ENCODE measurements at regions not wholly inside any gene's neighbourhood (a gene's known extent, or its start where the extent isn't known, plus 50 kb on each side); places are given as distances from the start of the nearest gene placed in this dataset.
"Not testable (repeated sequence)": the region's sequence is repeated elsewhere in the genome, so short reads cannot be mapped to it uniquely, and the experiment has no call there.

DNA sequence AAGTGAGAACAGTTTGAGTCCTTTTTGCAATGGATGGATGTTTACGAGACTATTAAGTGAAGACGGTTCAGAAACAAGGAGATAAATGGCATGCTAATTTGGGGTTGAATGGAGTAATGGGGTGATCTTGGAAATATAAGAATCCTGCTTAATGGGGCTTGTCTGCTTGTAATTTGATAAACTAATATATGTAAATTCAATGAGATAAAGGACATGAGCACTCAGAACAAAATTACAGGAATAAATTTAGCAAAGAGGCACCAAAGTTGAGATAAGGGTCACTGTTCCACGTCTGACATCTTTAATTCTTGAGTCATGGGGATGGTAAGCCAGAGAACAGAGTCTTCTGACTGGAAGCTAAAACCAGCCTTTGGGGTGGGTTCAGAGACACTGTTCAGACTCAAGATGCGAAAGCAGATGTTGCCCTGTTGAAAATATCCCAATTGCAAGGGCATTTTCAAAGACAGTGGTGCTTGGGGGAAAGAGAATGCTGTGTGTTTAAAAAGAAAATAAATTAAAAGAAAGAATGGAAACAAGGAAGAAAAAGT, 67.8 kb upstream of the CHRNB4 start:
- in situ Hi-C loops (cut with MboI; ENCODE audit: low sequenced_read_pairs in 4 of 4) (loop anchor here in 2 of 4 donors (5.0 kb wide), 1 partner anchor 91 kb away; no protein-coding TSS in a partner anchor), intact Hi-C loops (cut with DNase I; ENCODE audit: low total_unique reads) (loop anchor here (1.0 kb wide), 2 partner anchors 70 to 90 kb away; no protein-coding TSS in a partner anchor)
- no peaks in the 10 kb centered on the region for H3K9me3 ChIP-seq
- H3K27me3 ChIP-seq, result no peaks in the 10 kb centered on the region
- H3K4me1 ChIP-seq, result no peaks in the 10 kb centered on the region
- H3K27ac ChIP-seq, result no peak overlapping the region
- DNase-seq, result no peak
- H3K4me3 ChIP-seq, result no peak overlapping the region
- ATAC-seq, result no peak
- H3K36me3 ChIP-seq, result no peaks in the 10 kb centered on the region
- no peak for TF ChIP-seq CTCF (IDR thresholded peaks at IDR 0.05 in 4 of 5, conservative IDR thresholded peaks at IDR 0.05 in 1 of 5)
- TF ChIP-seq POLR2A (IDR thresholded peaks at IDR 0.05), result no peak

GRCh38 chr15:78706481-78707235, 65.6 kb upstream of the CHRNB4 start:
- in situ Hi-C loops (cut with MboI; ENCODE audit: low sequenced_read_pairs in 4 of 4), result loop anchor here in 2 of 4 donors (5.0 kb wide), 1 partner anchor 89 kb away; no protein-coding TSS in a partner anchor
- not testable (repeated sequence) for ATAC-seq

DNA sequence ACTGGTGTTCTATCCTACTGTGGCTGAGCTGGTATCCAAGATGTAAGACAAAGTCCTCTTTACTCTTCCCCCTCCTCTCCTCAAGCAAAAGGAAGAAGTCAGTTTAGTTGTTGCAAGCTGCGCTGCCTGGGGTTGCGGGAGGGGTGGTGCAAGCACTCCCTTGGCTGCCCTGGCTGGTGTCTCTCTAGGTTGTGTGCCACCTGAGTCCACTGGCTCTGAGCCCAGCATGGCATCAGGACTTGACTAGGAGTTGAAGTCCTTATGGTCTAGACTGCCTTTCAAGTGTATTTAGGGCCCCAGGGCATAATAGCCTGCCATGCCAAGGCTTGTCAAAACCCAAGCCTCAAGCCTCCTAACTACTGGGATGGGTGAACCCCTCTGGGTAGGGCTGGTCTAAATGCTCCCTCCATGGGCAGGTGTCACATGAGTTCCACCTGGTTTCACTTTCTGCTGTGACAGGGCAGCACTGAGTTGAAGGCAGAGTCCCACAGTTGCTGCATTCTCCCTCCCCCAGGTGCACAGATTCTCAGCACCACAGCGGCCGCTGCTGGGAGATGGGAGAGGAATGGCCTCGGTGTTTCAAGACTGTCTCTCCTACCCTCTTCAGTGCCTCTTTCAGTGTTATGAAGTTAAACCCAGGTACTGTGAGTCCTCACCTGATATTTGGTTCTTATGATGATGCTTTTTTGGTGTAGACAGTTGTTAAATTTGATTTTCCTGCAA, 62.5 kb upstream of the CHRNB4 start:
- H3K27me3 ChIP-seq; H3K4me1 ChIP-seq; H3K4me3 ChIP-seq; H3K27ac ChIP-seq; H3K9me3 ChIP-seq; in situ Hi-C loops (cut with MboI; ENCODE audit: low sequenced_read_pairs in 4 of 4); ATAC-seq; H3K36me3 ChIP-seq; intact Hi-C loops (cut with DNase I; ENCODE audit: low total_unique reads); DNase-seq: not testable (repeated sequence)

More at GRCh38 chr15:78706481-78707235, 65.6 kb upstream of the CHRNB4 start:
- intact Hi-C loops (cut with DNase I; ENCODE audit: low total_unique reads); H3K4me1 ChIP-seq; H3K27ac ChIP-seq; DNase-seq; H3K9me3 ChIP-seq; H3K4me3 ChIP-seq; H3K27me3 ChIP-seq; H3K36me3 ChIP-seq: not testable (repeated sequence)

DNA sequence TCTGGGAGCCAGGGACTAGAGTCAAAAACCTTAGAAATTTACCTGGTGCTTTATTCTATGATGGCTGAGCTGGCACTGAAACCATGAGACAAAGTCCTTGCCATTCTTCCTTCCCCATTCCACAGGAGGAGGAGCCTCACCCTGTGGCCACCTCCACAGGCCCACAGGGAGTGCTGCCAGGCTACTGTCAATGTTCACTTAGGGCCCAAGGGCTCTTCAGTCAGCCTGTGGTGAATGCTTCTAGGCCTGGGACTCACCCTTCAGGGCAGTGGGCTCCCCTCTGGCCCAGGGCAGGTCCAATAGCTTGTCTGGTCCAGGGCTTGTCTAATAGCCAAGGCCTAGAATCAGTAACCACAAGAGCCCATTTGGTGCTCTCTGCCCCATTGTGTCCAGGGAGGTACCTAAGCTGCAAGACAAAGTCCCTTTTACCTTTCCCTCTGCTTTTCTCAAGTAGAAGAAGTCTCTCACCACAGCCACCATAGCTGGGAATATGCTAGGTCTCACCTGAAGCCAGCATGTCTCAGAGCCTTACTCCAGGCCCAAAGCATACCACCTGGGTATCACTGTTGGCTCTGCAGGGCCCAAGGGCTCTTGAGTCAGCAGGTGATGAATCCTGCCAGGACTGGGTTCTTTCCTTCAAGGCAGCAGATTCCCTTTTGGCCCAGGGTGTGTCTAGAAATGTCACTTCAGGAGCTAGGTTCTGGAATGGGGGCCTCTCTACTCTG, 61.8 kb upstream of the CHRNB4 start:
- no peak for DNase-seq
- Histone ChIP-seq H3K27me3 (no peaks in the 10 kb centered on the region), H3K9me3 (no peaks in the 10 kb centered on the region), H3K27ac (no peak overlapping the region), H3K4me3 (no peak overlapping the region), H3K36me3 (no peaks in the 10 kb centered on the region), H3K4me1 (no peaks in the 10 kb centered on the region)
- intact Hi-C loops (cut with DNase I; ENCODE audit: low total_unique reads) (no loop called here), in situ Hi-C loops (cut with MboI; ENCODE audit: low sequenced_read_pairs in 4 of 4) (no loop called here)
- ATAC-seq, result no peak
- TF ChIP-seq POLR2A (IDR thresholded peaks at IDR 0.05) (no peak), CTCF (IDR thresholded peaks at IDR 0.05 in 4 of 5, conservative IDR thresholded peaks at IDR 0.05 in 1 of 5) (no peak)

GRCh38 chr15:78697449-78697848, 56.4 kb upstream of the CHRNB4 start:
- intact Hi-C loops (cut with DNase I; ENCODE audit: low total_unique reads) (no loop called here), in situ Hi-C loops (cut with MboI; ENCODE audit: low sequenced_read_pairs in 4 of 4) (loop anchor here in 1 of 4 donors (10.0 kb wide), 1 partner anchor 73 kb away; the partner anchor contains the start of gene CHRNA3)
- TF ChIP-seq CTCF (IDR thresholded peaks at IDR 0.05 in 4 of 5, conservative IDR thresholded peaks at IDR 0.05 in 1 of 5) (no peak), POLR2A (IDR thresholded peaks at IDR 0.05) (no peak)
- ATAC-seq (no peak), DNase-seq (no peak)
- Histone ChIP-seq H3K36me3 (no peaks in the 10 kb centered on the region), H3K4me3 (no peak overlapping the region), H3K9me3 (no peaks in the 10 kb centered on the region), H3K27ac (no peak overlapping the region), H3K4me1 (no peaks in the 10 kb centered on the region), H3K27me3 (no peaks in the 10 kb centered on the region)

All from gastrocnemius medialis (tissue), 4 donors.